Cardiac muscle cell (in vitro differentiated cells and primary cell): ENCODE measurements at regions not wholly inside any gene's neighbourhood (a gene's known extent, or its start where the extent isn't known, plus 50 kb on each side); places are given as distances from the start of the nearest gene placed in this dataset.
"Not testable (repeated sequence)": the region's sequence is repeated elsewhere in the genome, so short reads cannot be mapped to it uniquely, and the experiment has no call there.

Source experiments
- DNase-seq, 2 donors: peaks; one replicate each; pipeline versions ENCODE4 v3.0.0 to v3.0.0-alpha.2; 2010 to 2017; ENCODE audit warnings: low read depth in 1 of 2, low spot score in 1 of 2
- H3K27ac ChIP-seq: fragments of 200-600 bp; sonication (generic); 2 replicates; pipeline ENCODE4 v1.5.1; 2016
- H3K27me3 ChIP-seq: fragments of 200-600 bp; sonication (generic); 2 replicates; pipeline ENCODE4 v1.6.0; 2016; ENCODE audit warnings: control low read depth
- H3K36me3 ChIP-seq: fragments of 200-600 bp; sonication (generic); 2 replicates; pipeline ENCODE4 v1.5.1; 2016; ENCODE audit warnings: control low read depth
- H3K4me1 ChIP-seq: fragments of 200-600 bp; sonication (generic); 2 replicates; pipeline ENCODE4 v1.8.1; 2017; ENCODE audit warnings: low read depth, mild to moderate bottlenecking, mixed run types
- H3K4me3 ChIP-seq: fragments of 200-600 bp; sonication (generic); 2 replicates; pipeline ENCODE4 v1.5.1; 2016; ENCODE audit warnings: mild to moderate bottlenecking
- H3K9me3 ChIP-seq: fragments of 200-600 bp; sonication (generic); 2 replicates; pipeline ENCODE4 v1.5.1; 2017; ENCODE audit warnings: low read depth, mild to moderate bottlenecking, control low read depth
- CTCF ChIP-seq: IDR thresholded peaks from 2 replicates; pipeline ENCODE4 v1.5.1; 2012; ENCODE audit warnings: low read depth, mild to moderate bottlenecking, low read length

GRCh38 chr5:130939059-130939458 is 226.0 kb downstream of the HINT1 start:
- Histone ChIP-seq H3K27me3 (no peaks in the 10 kb centered on the region), H3K4me1 (no peaks in the 10 kb centered on the region), H3K9me3 (no peaks in the 10 kb centered on the region), H3K27ac (no peak overlapping the region), H3K36me3 (no peaks in the 10 kb centered on the region), H3K4me3 (no peak overlapping the region)
- DNase-seq: no peak
- TF ChIP-seq CTCF: no peak

- TF ChIP-seq CTCF: no peak
- no peak for DNase-seq
- H3K9me3 ChIP-seq: no peaks in the 10 kb centered on the region
These were observed 228.0 kb downstream of the HINT1 start for GRCh38 chr5:130937046-130937445.

GRCh38 chr5:130923543-130924124 is 241.4 kb downstream of the HINT1 start:
- Histone ChIP-seq H3K9me3 (no peaks in the 10 kb centered on the region), H3K4me1 (no peaks in the 10 kb centered on the region), H3K4me3 (no peak overlapping the region), H3K27me3 (no peaks in the 10 kb centered on the region), H3K27ac (no peak overlapping the region), H3K36me3 (no peaks in the 10 kb centered on the region)
- no peak for TF ChIP-seq CTCF
- DNase-seq: no peak

More at GRCh38 chr5:130937046-130937445, 228.0 kb downstream of the HINT1 start:
- Histone ChIP-seq H3K4me3 (no peak overlapping the region), H3K27ac (no peak overlapping the region), H3K4me1 (no peaks in the 10 kb centered on the region), H3K27me3 (no peaks in the 10 kb centered on the region), H3K36me3 (no peaks in the 10 kb centered on the region)

GRCh38 chr5:130912088-130912487 is 253.0 kb downstream of the HINT1 start:
- Histone ChIP-seq H3K36me3 (no peaks in the 10 kb centered on the region), H3K9me3 (no peaks in the 10 kb centered on the region), H3K4me1 (no peaks in the 10 kb centered on the region), H3K27ac (no peak overlapping the region), H3K4me3 (no peak overlapping the region), H3K27me3 (no peaks in the 10 kb centered on the region)
- TF ChIP-seq CTCF: peak; percentile 4
- peak in 1 of 2 donors; percentile 0 for DNase-seq

GRCh38 chr5:130908186-130908585 is 256.9 kb downstream of the HINT1 start:
- no peak overlapping the region for H3K4me3 ChIP-seq
- no peaks in the 10 kb centered on the region for H3K27me3 ChIP-seq
- no peaks in the 10 kb centered on the region for H3K9me3 ChIP-seq
- H3K27ac ChIP-seq: no peak overlapping the region
- H3K4me1 ChIP-seq: no peaks in the 10 kb centered on the region
- no peaks in the 10 kb centered on the region for H3K36me3 ChIP-seq
- DNase-seq: no peak
- TF ChIP-seq CTCF: no peak

GRCh38 chr5:130897537-130898195 is 267.4 kb downstream of the HINT1 start:
- H3K4me3 ChIP-seq: not testable (repeated sequence)

GRCh38 chr5:130897181-130897536 is 267.9 kb downstream of the HINT1 start:
- H3K36me3 ChIP-seq, H3K27ac ChIP-seq, H3K4me3 ChIP-seq, H3K4me1 ChIP-seq, DNase-seq, H3K27me3 ChIP-seq, H3K9me3 ChIP-seq: not testable (repeated sequence)

More at GRCh38 chr5:130897537-130898195, 267.4 kb downstream of the HINT1 start:
- H3K27me3 ChIP-seq, H3K36me3 ChIP-seq, H3K27ac ChIP-seq, H3K4me1 ChIP-seq, DNase-seq, H3K9me3 ChIP-seq: not testable (repeated sequence)
